Ishikawa (cell line): ENCODE measurements at regions not wholly inside any gene's neighbourhood (a gene's known extent, or its start where the extent isn't known, plus 50 kb on each side); places are given as distances from the start of the nearest gene placed in this dataset.

Source experiments
- CEBPB ChIP-seq: IDR thresholded peaks from 2 replicates; pipeline ENCODE4 v1.6.1; 2012
- CREB1 ChIP-seq: IDR thresholded peaks from 2 replicates; pipeline ENCODE4 v1.6.1; 2012; ENCODE audit warnings: low read depth
- EGR1 ChIP-seq: IDR thresholded peaks from 2 replicates; pipeline ENCODE4 v1.6.1; 2012
- EP300 ChIP-seq: IDR thresholded peaks from 2 replicates; pipeline ENCODE4 v1.6.1; 2012; ENCODE audit warnings: borderline replicate concordance
- FOXM1 ChIP-seq: IDR thresholded peaks from 2 replicates; pipeline ENCODE4 v1.6.1; 2012; ENCODE audit warnings: low read depth, borderline replicate concordance
- NFIC ChIP-seq: IDR thresholded peaks from 2 replicates; pipeline ENCODE4 v1.6.1; 2012
- RAD21 ChIP-seq: IDR thresholded peaks from 2 replicates; pipeline ENCODE4 v1.6.1; 2012; ENCODE audit warnings: low read depth
- TAF1 ChIP-seq: IDR thresholded peaks from 2 replicates; pipeline ENCODE4 v1.6.1; 2012; ENCODE audit warnings: low read depth, mild to moderate bottlenecking
- TCF12 ChIP-seq: IDR thresholded peaks from 2 replicates; pipeline ENCODE4 v1.6.1; 2012; ENCODE audit warnings: low read depth
- TEAD4 ChIP-seq: IDR thresholded peaks from 2 replicates; pipeline ENCODE4 v1.6.1; 2012
- YY1 ChIP-seq: IDR thresholded peaks from 2 replicates; pipeline ENCODE4 v1.6.1; 2012; ENCODE audit warnings: low read depth
- TF ChIP-seq, protein P1 (sequence below): IDR thresholded peaks from 2 replicates; pipeline ENCODE4 v1.6.1; 2012
- TF ChIP-seq, protein P2 (sequence below): IDR thresholded peaks from 2 replicates; pipeline ENCODE4 v1.6.1; 2012
- TF ChIP-seq, protein P3 (sequence below): IDR thresholded peaks from 2 replicates; pipeline ENCODE4 v1.6.1; 2012; ENCODE audit warnings: low read depth, mild to moderate bottlenecking

DNA sequence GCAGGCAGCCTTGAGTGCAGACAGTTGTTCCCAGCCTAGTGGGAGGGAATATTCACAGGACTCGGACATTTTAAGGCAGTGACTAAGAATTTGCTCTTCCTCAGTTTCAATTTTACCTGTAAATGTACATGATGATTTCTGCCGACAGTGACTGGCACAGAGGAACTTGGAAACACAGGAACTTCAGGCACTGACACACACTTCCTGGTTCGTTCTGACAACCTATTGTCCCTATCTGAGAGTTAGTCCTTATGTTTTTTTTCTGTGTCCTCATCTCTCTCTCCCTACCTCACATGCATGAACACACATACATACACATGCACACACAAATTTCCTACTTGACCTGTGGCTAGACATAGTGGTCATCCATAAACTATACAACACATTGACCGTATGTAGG is 89.4 kb upstream of the CD180 start:
- TF ChIP-seq FOXM1 (no peak), TEAD4 (no peak), RAD21 (no peak), TAF1 (no peak), EP300 (no peak), TCF12 (no peak), CEBPB (no peak), NFIC (no peak), EGR1 (no peak), CREB1 (no peak), YY1 (no peak)
- TF ChIP-seq, protein P1, sequence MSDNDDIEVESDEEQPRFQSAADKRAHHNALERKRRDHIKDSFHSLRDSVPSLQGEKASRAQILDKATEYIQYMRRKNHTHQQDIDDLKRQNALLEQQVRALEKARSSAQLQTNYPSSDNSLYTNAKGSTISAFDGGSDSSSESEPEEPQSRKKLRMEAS = no peak
- TF ChIP-seq, protein P2, sequence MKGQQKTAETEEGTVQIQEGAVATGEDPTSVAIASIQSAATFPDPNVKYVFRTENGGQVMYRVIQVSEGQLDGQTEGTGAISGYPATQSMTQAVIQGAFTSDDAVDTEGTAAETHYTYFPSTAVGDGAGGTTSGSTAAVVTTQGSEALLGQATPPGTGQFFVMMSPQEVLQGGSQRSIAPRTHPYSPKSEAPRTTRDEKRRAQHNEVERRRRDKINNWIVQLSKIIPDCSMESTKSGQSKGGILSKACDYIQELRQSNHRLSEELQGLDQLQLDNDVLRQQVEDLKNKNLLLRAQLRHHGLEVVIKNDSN = no peak
- TF ChIP-seq, protein P3, sequence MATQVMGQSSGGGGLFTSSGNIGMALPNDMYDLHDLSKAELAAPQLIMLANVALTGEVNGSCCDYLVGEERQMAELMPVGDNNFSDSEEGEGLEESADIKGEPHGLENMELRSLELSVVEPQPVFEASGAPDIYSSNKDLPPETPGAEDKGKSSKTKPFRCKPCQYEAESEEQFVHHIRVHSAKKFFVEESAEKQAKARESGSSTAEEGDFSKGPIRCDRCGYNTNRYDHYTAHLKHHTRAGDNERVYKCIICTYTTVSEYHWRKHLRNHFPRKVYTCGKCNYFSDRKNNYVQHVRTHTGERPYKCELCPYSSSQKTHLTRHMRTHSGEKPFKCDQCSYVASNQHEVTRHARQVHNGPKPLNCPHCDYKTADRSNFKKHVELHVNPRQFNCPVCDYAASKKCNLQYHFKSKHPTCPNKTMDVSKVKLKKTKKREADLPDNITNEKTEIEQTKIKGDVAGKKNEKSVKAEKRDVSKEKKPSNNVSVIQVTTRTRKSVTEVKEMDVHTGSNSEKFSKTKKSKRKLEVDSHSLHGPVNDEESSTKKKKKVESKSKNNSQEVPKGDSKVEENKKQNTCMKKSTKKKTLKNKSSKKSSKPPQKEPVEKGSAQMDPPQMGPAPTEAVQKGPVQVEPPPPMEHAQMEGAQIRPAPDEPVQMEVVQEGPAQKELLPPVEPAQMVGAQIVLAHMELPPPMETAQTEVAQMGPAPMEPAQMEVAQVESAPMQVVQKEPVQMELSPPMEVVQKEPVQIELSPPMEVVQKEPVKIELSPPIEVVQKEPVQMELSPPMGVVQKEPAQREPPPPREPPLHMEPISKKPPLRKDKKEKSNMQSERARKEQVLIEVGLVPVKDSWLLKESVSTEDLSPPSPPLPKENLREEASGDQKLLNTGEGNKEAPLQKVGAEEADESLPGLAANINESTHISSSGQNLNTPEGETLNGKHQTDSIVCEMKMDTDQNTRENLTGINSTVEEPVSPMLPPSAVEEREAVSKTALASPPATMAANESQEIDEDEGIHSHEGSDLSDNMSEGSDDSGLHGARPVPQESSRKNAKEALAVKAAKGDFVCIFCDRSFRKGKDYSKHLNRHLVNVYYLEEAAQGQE = no peak
